ENCODE measurements at regions not wholly inside any gene's neighbourhood (a gene's known extent, or its start where the extent isn't known, plus 50 kb on each side); places are given as distances from the start of the nearest gene placed in this dataset.

DNA sequence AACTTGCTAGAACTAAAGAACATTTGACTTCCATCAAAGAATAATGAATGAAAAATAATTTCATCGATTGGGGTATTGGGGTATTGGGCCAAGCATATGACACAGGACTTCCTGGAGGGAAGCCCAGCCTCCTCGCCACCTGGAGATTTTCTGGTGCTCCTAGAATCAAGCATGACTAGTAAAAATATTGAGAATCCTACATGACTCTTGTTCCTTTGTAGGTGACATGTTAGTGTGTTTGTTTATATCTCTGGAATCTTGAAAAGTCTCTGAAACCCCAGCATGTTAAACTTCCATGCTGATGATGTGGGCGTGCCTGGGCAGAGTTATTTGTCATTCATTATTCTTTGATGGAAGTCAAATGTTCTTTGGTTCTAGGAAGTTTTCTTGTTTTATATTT is 90.1 kb upstream of the EPHB3 start:
- TF ChIP-seq, protein P1, sequence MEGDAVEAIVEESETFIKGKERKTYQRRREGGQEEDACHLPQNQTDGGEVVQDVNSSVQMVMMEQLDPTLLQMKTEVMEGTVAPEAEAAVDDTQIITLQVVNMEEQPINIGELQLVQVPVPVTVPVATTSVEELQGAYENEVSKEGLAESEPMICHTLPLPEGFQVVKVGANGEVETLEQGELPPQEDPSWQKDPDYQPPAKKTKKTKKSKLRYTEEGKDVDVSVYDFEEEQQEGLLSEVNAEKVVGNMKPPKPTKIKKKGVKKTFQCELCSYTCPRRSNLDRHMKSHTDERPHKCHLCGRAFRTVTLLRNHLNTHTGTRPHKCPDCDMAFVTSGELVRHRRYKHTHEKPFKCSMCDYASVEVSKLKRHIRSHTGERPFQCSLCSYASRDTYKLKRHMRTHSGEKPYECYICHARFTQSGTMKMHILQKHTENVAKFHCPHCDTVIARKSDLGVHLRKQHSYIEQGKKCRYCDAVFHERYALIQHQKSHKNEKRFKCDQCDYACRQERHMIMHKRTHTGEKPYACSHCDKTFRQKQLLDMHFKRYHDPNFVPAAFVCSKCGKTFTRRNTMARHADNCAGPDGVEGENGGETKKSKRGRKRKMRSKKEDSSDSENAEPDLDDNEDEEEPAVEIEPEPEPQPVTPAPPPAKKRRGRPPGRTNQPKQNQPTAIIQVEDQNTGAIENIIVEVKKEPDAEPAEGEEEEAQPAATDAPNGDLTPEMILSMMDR (IDR thresholded peaks at IDR 0.05): no peak
- no peak for TF ChIP-seq POLR2A (IDR thresholded peaks at IDR 0.05)
